GM23338 (cell line): ENCODE measurements at regions not wholly inside any gene's neighbourhood (a gene's known extent, or its start where the extent isn't known, plus 50 kb on each side); places are given as distances from the start of the nearest gene placed in this dataset.

Experiments
- CREB1 ChIP-seq: fragments of 250-450 bp; sonication (Bioruptor Pico); IDR thresholded peaks from 2 replicates; pipeline ENCODE4 v1.5.0; 2020; ENCODE audit warnings: low read depth, mild to moderate bottlenecking, moderate library complexity
- EZH2 ChIP-seq: fragments of 200-600 bp; sonication (generic); IDR thresholded peaks from one replicate; pipeline ENCODE4 v1.8.0; 2017; ENCODE audit warnings: antibody characterized with exemption, mild to moderate bottlenecking, low read depth; ENCODE audit not compliant: unreplicated experiment
- EZH2phosphoT487 ChIP-seq: fragments of 200-600 bp; sonication (generic); IDR thresholded peaks from one replicate; pipeline ENCODE4 v1.8.1; 2018; ENCODE audit warnings: antibody characterized with exemption; ENCODE audit not compliant: unreplicated experiment
- JUNB ChIP-seq: IDR thresholded peaks from one replicate; pipeline ENCODE4 v1.6.1; 2016; ENCODE audit warnings: antibody characterized with exemption; ENCODE audit not compliant: unreplicated experiment
- NANOG ChIP-seq: IDR thresholded peaks from 2 replicates; pipeline ENCODE4 v1.6.1; 2016; ENCODE audit warnings: antibody characterized with exemption, borderline replicate concordance
- POLR2AphosphoS5 ChIP-seq: IDR thresholded peaks from 2 replicates; pipeline ENCODE4 v1.6.1; 2016; ENCODE audit warnings: antibody characterized with exemption, low read depth
- TF ChIP-seq, protein P1 (sequence below), 2 experiments: fragments of 200-600 bp in 1 of 2; sonication (generic) in 1 of 2; conservative IDR thresholded peaks; 2 replicates each; pipeline versions ENCODE4 v1.5.1 to v1.6.1; 2016 to 2017; ENCODE audit warnings: antibody characterized with exemption in 2 of 2, low read depth in 2 of 2, mild to moderate bottlenecking in 2 of 2, moderate library complexity in 1 of 2
- TF ChIP-seq, protein P2 (sequence below): fragments of 250-450 bp; sonication (Bioruptor Pico); IDR thresholded peaks from 2 replicates; pipeline ENCODE4 v1.5.0; 2020; ENCODE audit warnings: mild to moderate bottlenecking, moderate library complexity
- TF ChIP-seq, protein P3 (sequence below): IDR thresholded peaks from 2 replicates; pipeline ENCODE4 v1.6.1; 2016; ENCODE audit warnings: antibody characterized with exemption
- TF ChIP-seq, protein P4 (sequence below): IDR thresholded peaks from one replicate; pipeline ENCODE4 v1.6.1; 2018; ENCODE audit warnings: antibody characterized with exemption; ENCODE audit not compliant: unreplicated experiment

DNA sequence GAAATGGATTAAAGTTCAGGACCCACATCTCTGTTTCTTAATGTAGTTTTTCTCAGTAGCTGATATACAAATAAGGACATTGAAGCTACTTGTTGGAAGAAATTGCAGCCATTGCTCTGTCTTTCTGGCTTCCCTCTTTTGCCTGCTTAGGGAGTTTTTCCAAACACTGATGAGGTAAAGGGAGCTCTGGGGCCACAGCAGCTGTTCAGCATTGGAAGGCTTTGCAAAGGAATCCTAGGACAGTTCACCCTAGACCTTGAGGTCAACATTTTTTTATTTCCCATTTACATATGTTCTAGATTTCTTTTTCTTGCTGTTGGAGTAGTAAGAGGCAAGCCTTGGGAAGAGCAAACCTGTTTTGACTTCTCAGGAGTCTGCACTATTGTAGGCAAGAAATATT is 126.9 kb upstream of the PLPPR5 start:
- TF ChIP-seq, protein P1, sequence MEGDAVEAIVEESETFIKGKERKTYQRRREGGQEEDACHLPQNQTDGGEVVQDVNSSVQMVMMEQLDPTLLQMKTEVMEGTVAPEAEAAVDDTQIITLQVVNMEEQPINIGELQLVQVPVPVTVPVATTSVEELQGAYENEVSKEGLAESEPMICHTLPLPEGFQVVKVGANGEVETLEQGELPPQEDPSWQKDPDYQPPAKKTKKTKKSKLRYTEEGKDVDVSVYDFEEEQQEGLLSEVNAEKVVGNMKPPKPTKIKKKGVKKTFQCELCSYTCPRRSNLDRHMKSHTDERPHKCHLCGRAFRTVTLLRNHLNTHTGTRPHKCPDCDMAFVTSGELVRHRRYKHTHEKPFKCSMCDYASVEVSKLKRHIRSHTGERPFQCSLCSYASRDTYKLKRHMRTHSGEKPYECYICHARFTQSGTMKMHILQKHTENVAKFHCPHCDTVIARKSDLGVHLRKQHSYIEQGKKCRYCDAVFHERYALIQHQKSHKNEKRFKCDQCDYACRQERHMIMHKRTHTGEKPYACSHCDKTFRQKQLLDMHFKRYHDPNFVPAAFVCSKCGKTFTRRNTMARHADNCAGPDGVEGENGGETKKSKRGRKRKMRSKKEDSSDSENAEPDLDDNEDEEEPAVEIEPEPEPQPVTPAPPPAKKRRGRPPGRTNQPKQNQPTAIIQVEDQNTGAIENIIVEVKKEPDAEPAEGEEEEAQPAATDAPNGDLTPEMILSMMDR (conservative IDR thresholded peaks at IDR 0.05; ENCODE audit: low read depth in 2 of 2), result no peak
- TF ChIP-seq POLR2AphosphoS5 (no peak), EZH2 (no peak), CREB1 (no peak), EZH2phosphoT487 (no peak), NANOG (no peak), JUNB (no peak)
- TF ChIP-seq, protein P2, sequence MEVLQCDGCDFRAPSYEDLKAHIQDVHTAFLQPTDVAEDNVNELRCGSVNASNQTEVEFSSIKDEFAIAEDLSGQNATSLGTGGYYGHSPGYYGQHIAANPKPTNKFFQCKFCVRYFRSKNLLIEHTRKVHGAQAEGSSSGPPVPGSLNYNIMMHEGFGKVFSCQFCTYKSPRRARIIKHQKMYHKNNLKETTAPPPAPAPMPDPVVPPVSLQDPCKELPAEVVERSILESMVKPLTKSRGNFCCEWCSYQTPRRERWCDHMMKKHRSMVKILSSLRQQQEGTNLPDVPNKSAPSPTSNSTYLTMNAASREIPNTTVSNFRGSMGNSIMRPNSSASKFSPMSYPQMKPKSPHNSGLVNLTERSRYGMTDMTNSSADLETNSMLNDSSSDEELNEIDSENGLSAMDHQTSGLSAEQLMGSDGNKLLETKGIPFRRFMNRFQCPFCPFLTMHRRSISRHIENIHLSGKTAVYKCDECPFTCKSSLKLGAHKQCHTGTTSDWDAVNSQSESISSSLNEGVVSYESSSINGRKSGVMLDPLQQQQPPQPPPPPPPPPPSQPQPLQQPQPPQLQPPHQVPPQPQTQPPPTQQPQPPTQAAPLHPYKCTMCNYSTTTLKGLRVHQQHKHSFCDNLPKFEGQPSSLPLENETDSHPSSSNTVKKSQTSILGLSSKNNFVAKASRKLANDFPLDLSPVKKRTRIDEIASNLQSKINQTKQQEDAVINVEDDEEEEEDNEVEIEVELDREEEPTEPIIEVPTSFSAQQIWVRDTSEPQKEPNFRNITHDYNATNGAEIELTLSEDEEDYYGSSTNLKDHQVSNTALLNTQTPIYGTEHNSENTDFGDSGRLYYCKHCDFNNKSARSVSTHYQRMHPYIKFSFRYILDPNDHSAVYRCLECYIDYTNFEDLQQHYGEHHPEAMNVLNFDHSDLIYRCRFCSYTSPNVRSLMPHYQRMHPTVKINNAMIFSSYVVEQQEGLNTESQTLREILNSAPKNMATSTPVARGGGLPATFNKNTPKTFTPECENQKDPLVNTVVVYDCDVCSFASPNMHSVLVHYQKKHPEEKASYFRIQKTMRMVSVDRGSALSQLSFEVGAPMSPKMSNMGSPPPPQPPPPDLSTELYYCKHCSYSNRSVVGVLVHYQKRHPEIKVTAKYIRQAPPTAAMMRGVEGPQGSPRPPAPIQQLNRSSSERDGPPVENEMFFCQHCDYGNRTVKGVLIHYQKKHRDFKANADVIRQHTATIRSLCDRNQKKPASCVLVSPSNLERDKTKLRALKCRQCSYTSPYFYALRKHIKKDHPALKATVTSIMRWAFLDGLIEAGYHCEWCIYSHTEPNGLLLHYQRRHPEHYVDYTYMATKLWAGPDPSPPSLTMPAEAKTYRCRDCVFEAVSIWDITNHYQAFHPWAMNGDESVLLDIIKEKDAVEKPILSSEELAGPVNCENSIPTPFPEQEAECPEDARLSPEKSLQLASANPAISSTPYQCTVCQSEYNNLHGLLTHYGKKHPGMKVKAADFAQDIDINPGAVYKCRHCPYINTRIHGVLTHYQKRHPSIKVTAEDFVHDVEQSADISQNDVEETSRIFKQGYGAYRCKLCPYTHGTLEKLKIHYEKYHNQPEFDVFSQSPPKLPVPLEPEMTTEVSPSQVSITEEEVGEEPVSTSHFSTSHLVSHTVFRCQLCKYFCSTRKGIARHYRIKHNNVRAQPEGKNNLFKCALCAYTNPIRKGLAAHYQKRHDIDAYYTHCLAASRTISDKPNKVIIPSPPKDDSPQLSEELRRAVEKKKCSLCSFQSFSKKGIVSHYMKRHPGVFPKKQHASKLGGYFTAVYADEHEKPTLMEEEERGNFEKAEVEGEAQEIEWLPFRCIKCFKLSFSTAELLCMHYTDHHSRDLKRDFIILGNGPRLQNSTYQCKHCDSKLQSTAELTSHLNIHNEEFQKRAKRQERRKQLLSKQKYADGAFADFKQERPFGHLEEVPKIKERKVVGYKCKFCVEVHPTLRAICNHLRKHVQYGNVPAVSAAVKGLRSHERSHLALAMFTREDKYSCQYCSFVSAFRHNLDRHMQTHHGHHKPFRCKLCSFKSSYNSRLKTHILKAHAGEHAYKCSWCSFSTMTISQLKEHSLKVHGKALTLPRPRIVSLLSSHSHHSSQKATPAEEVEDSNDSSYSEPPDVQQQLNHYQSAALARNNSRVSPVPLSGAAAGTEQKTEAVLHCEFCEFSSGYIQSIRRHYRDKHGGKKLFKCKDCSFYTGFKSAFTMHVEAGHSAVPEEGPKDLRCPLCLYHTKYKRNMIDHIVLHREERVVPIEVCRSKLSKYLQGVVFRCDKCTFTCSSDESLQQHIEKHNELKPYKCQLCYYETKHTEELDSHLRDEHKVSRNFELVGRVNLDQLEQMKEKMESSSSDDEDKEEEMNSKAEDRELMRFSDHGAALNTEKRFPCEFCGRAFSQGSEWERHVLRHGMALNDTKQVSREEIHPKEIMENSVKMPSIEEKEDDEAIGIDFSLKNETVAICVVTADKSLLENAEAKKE (CRISPR knock-in tag), result no peak
- TF ChIP-seq, protein P3, sequence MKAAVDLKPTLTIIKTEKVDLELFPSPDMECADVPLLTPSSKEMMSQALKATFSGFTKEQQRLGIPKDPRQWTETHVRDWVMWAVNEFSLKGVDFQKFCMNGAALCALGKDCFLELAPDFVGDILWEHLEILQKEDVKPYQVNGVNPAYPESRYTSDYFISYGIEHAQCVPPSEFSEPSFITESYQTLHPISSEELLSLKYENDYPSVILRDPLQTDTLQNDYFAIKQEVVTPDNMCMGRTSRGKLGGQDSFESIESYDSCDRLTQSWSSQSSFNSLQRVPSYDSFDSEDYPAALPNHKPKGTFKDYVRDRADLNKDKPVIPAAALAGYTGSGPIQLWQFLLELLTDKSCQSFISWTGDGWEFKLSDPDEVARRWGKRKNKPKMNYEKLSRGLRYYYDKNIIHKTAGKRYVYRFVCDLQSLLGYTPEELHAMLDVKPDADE, result no peak
- TF ChIP-seq, protein P4, sequence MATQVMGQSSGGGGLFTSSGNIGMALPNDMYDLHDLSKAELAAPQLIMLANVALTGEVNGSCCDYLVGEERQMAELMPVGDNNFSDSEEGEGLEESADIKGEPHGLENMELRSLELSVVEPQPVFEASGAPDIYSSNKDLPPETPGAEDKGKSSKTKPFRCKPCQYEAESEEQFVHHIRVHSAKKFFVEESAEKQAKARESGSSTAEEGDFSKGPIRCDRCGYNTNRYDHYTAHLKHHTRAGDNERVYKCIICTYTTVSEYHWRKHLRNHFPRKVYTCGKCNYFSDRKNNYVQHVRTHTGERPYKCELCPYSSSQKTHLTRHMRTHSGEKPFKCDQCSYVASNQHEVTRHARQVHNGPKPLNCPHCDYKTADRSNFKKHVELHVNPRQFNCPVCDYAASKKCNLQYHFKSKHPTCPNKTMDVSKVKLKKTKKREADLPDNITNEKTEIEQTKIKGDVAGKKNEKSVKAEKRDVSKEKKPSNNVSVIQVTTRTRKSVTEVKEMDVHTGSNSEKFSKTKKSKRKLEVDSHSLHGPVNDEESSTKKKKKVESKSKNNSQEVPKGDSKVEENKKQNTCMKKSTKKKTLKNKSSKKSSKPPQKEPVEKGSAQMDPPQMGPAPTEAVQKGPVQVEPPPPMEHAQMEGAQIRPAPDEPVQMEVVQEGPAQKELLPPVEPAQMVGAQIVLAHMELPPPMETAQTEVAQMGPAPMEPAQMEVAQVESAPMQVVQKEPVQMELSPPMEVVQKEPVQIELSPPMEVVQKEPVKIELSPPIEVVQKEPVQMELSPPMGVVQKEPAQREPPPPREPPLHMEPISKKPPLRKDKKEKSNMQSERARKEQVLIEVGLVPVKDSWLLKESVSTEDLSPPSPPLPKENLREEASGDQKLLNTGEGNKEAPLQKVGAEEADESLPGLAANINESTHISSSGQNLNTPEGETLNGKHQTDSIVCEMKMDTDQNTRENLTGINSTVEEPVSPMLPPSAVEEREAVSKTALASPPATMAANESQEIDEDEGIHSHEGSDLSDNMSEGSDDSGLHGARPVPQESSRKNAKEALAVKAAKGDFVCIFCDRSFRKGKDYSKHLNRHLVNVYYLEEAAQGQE, result no peak
